GDM1 (cell line): ENCODE measurements at regions not wholly inside any gene's neighbourhood (a gene's known extent, or its start where the extent isn't known, plus 50 kb on each side); places are given as distances from the start of the nearest gene placed in this dataset.

ENCODE experiments used
- DNase-seq: peaks from one replicate; lab custom pipeline; 2025; lab: John Stamatoyannopoulos, UW

GRCh38 chr20:10863337-10864060 is 189.7 kb upstream of the JAG1 start:
- DNase-seq: no peak

- DNase-seq: no peak
Measured at GRCh38 chr20:10864076-10864672, 190.4 kb upstream of the JAG1 start.

DNA sequence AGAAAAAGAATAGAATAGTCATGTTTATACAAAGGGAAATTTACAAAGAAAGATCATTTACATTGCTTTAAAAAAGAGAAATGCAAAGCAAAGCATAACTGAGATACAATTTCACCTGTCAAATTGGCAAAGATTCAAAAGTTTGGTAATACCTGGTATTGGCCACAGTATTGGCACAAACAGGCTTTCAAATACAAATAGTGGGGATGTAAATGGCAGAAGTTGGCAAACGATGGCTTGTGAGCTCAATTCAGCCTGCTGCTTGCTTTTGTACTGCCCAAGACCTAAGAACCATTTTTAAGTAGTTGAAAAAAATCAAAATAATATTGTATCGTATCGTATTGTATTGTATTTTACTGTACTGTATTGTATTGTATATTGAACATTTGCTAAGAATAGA is 194.5 kb upstream of the JAG1 start:
- no peak for DNase-seq

GRCh38 chr20:10873026-10873425 is 199.2 kb upstream of the JAG1 start:
- no peak for DNase-seq

- no peak for DNase-seq
Measured at GRCh38 chr20:10875653-10876052, 201.9 kb upstream of the JAG1 start.

- DNase-seq: no peak
Measured at GRCh38 chr20:10876558-10876957, 202.8 kb upstream of the JAG1 start.

DNA sequence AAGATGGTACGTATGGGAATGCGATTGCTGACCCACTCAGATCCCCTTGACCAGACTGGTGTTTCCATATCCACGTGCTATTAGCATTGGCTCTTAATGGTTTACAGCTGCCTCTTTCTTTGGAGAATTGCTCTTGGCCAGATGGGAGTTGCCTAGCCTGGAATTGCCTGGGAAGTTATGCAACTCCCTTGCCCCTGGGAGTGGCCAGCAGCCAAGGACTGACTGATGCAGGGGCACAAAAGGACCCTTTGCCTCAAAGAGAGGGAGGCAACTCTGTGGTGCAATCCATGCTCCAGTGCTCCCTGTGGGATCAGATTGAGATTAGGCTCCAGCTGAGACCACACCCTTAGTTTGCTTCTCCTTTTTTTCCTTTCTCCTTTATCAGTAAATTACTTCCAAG is 203.5 kb upstream of the JAG1 start:
- DNase-seq: no peak

DNA sequence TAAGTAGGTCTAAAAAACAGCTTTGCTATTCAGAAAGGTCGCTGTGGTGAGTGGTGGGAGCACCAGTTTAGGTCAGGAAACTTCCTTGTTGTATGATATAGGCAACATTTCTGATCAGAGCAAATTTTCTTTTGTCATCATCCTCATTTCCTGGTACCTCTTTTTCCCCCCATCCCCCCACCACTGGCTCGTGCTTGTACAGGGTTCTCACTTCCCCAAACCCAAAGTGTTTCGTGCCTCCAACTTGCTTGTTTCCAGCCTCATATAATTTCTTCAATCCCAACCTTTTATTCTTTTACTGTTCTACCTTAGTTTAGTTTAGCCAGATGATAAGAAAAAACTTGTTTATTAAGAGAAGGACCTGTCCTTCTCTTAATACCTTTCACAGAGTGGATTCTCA is 209.4 kb upstream of the JAG1 start:
- DNase-seq: peak; percentile 5

- no peak for DNase-seq
Measured at GRCh38 chr20:10893321-10893720, 219.5 kb upstream of the JAG1 start.

GRCh38 chr20:10897336-10897735 is 223.5 kb upstream of the JAG1 start:
- no peak for DNase-seq

DNA sequence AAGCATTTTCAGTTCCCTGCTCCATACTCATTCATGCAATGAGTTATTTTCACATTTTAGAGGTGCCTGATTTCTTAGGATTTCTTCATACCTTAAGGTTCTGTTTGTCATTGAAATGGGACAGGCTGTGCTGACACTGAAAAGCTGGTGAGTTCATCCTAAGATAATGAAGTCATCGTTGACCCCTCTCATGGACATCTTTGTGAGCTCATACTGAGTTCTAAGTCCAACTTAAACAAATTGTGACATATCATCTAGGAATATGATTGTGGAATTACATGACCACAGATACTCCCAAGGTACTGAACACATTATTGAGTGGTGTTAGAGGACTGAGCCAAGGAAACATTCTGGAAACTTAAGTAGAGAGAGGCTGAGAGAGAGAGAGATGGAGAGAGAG is 224.8 kb upstream of the JAG1 start:
- no peak for DNase-seq

DNA sequence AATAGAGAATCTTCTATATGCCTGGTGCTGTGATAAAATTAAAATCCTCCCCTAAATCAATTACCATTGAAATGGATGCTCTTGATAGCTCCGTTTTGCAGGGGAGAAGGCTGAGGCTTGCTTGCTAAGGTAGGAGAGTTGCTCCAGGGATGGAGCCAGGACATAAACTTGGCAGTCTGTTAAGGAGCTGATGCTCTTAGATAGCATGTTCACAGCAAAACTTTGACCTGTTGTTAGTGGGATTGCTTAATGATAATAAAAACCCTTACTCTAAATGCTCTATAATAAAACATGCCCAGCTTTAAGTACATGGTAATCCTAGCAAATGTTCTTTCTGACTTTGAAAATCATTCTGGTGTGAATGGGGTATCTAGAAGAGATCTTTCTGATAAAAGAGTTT is 228.4 kb upstream of the JAG1 start:
- DNase-seq: no peak

DNA sequence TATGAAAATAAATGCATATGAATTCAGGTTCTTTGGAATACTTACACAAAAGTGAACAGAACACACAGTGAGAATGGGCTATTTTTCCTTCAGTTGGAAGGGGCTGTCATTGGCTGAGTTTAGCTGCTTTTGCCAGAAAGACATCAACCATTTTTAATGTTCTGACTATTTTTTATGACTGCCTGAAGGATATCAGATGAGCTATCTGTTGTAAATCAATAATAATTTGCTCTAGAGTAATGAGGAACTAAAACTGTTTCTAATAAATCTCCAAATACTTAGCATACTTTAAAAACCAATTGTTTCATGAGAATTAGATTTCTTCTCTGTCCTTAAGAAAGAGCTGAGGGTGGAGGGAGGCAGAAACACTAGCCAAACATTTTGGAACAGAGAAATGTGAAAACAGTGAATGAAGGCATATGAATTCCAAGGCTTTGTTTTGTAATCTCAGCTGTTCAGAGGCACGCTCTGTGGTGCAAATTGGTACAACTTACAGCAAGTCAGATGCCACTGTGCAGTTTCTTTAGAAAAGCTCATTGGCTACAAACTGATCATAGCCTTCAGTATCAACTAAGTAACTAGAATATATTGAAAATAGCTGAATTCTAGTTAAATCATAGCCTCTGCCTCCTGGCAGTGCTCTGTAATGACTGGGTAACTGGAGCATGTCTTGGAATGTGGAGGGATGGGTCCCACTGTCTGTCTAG is 228.9 kb upstream of the JAG1 start:
- no peak for DNase-seq

GRCh38 chr20:10906834-10907233 is 233.0 kb upstream of the JAG1 start:
- no peak for DNase-seq

DNA sequence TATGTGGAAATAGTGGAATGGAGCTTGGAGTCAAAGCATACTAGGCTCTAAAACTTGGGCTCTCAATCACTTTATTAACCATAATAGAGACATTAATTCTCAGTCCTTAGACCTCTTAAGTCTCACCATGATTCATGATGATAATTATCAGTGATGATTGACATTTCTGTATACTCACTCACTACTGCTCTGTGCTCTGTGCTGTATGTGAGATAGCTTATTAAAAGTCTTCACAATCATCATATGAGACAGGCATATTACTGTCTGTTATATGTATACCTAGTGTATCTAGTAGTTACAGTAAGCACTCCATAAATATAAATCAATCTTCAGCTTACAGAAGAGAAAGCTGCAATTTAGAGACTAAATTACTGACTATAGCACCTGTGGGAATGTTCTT is 236.0 kb upstream of the JAG1 start:
- DNase-seq: no peak

DNA sequence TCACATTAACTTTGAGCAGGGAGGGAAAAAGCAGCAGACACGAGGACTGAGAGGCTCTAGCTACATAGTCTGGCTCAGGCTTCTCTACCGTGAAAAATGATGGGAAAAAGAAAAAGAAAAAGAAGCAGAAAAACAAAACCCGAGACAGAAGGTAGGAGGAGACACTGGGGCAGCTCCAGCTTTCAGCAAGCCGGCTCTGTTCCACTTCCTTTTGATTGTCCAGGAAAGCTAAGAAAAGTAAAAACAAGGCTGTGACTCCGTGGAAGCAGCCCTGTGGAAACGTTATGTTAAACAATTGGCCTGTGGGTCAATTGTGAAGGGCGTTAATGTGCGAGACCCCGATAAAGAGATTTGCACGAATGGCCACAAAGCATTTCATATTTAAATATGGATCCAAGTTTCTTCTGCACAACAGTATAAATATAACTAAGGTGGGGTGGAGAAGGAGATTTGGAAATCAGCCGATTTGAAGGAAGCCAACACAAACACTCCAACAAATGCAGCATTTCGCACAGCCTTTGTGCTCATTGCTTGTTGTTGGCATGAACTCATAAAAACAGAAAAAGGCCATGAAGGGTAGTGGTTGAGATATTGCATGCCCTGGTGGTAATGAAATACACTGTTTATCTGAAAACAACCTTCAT is 236.9 kb upstream of the JAG1 start:
- DNase-seq: no peak

DNA sequence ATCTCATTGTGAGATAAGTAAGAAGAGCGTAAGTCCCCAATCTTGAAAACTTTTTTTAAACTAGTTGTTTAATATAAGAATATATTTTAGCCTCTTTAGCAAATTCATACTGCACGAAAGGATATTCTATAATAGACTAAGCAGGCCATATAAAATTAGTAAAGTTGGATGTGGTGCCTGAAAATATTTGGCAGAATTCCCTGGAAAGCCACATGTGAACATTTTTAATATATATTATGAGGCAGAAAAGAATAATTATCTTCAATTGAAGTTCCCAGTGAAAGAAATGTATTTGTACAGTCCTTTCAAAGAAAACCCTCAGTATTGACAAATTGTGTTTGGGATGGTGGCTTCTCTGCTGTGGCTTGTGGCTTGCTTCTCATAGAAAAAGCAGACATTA is 237.5 kb upstream of the JAG1 start:
- DNase-seq: no peak

GRCh38 chr20:10915815-10916214 is 242.0 kb upstream of the JAG1 start:
- DNase-seq: no peak

GRCh38 chr20:10916312-10916711 is 242.5 kb upstream of the JAG1 start:
- no peak for DNase-seq

GRCh38 chr20:10917826-10918225 is 244.0 kb upstream of the JAG1 start:
- DNase-seq: no peak

DNA sequence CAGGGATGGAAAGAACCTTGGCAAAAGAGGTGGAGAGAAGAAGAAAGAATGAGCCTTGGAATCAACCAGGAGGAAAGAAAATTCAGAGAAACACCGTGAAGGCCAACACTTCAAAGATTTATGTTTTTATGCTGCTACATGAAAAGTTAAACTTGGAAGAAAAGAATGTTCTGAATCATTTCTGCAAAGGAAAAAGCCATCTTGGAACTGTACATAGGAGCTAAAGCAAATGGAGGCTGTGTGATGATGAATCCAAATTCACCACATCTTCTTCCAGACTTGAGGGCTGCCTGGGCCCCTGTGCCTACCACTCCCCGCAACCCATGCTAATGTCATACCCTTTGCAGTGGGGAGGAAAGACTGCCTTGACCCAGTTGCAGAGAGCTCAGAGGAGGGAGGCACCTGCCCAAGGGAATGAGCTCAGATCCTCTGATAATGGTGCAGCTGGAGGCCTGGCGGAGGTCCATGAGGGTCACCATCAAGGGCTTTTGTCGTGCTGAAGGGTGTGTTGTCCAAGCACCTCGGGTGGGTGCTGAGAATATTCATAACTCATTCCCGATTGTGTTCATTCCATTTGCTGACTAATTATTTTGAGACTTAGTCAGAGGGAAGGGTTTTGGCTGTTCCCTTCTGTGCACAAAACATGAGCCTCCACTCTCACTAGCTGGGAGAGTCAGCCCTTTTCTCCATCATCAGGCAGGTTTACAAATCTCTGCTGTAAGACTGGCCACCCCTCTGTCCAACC is 245.8 kb upstream of the JAG1 start:
- no peak for DNase-seq

DNA sequence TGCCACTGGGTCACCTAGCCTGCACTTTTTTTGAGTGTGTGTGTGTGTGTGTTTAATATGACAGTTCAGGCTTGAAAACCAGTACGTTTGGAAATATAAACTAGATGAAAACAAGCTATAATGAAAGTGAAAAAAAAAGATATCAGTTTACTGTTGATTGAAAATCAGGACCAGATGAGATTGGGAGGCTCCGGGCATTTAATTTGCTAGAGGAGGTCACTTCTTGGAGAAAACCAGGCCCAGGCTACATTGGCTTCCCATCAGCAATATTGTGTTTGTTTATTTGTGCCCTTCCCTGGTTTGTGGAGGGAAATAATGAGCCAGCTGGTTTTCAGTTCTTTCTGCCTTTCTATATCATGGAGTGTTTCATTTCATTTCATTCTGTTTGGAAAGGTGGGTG is 246.6 kb upstream of the JAG1 start:
- no peak for DNase-seq
